BJ (cell line): ENCODE measurements at regions not wholly inside any gene's neighbourhood (a gene's known extent, or its start where the extent isn't known, plus 50 kb on each side); places are given as distances from the start of the nearest gene placed in this dataset.

Experiments
- CTCF ChIA-PET: fragments of 350-600 bp; formaldehyde crosslinking; extraction: SDS; loops from one replicate; lab custom pipeline; 2021; ENCODE audit warnings: antibody characterized with exemption, inconsistent platforms; lab: Yijun Ruan, JAX
- POLR2A ChIA-PET: fragments of 300-600 bp; sonication (Branson Sonifier 250); formaldehyde crosslinking; extraction: SDS; loops from one replicate; lab custom pipeline; 2021; ENCODE audit warnings: antibody characterized with exemption; lab: Charles Lee
- DNase-seq: peaks from one replicate; pipeline ENCODE4 v3.0.0-alpha.2; 2011; ENCODE audit warnings: low read depth
- H3K27me3 ChIP-seq: 2 replicates; pipeline ENCODE4 v1.6.0; 2011; ENCODE audit warnings: low read length; ENCODE audit not compliant: control insufficient read depth, insufficient read depth
- H3K36me3 ChIP-seq: 2 replicates; pipeline ENCODE4 v1.5.1; 2011; ENCODE audit warnings: low read length; ENCODE audit not compliant: control insufficient read depth, insufficient read depth
- H3K4me3 ChIP-seq: 2 replicates; pipeline ENCODE4 v1.5.1; 2011; ENCODE audit warnings: low read depth, mild to moderate bottlenecking, control low read depth, low read length
- TF ChIP-seq, protein P1 (sequence below): IDR thresholded peaks from 2 replicates; pipeline ENCODE4 v1.5.1; 2011; ENCODE audit warnings: low read depth, mild to moderate bottlenecking, control low read depth, inconsistent platforms, low read length, moderate library complexity; ENCODE audit not compliant: insufficient read depth

GRCh38 chr13:83281654-83282053 is 600.6 kb downstream of the SLITRK1 start:
- no peak for DNase-seq
- CTCF ChIA-PET: no interaction called here

GRCh38 chr13:83274679-83275078 is 607.6 kb downstream of the SLITRK1 start:
- CTCF ChIA-PET: no interaction called here
- POLR2A ChIA-PET: no interaction called here
- no peak for DNase-seq
- TF ChIP-seq, protein P1, sequence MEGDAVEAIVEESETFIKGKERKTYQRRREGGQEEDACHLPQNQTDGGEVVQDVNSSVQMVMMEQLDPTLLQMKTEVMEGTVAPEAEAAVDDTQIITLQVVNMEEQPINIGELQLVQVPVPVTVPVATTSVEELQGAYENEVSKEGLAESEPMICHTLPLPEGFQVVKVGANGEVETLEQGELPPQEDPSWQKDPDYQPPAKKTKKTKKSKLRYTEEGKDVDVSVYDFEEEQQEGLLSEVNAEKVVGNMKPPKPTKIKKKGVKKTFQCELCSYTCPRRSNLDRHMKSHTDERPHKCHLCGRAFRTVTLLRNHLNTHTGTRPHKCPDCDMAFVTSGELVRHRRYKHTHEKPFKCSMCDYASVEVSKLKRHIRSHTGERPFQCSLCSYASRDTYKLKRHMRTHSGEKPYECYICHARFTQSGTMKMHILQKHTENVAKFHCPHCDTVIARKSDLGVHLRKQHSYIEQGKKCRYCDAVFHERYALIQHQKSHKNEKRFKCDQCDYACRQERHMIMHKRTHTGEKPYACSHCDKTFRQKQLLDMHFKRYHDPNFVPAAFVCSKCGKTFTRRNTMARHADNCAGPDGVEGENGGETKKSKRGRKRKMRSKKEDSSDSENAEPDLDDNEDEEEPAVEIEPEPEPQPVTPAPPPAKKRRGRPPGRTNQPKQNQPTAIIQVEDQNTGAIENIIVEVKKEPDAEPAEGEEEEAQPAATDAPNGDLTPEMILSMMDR: no peak
- H3K36me3 ChIP-seq: no peaks in the 10 kb centered on the region
- no peaks in the 10 kb centered on the region for H3K27me3 ChIP-seq
- H3K4me3 ChIP-seq: no peak overlapping the region

More at GRCh38 chr13:83281654-83282053, 600.6 kb downstream of the SLITRK1 start:
- Histone ChIP-seq H3K36me3 (no peaks in the 10 kb centered on the region), H3K27me3 (no peaks in the 10 kb centered on the region), H3K4me3 (no peak overlapping the region)
- TF ChIP-seq, protein P1: no peak
- POLR2A ChIA-PET: no interaction called here

DNA sequence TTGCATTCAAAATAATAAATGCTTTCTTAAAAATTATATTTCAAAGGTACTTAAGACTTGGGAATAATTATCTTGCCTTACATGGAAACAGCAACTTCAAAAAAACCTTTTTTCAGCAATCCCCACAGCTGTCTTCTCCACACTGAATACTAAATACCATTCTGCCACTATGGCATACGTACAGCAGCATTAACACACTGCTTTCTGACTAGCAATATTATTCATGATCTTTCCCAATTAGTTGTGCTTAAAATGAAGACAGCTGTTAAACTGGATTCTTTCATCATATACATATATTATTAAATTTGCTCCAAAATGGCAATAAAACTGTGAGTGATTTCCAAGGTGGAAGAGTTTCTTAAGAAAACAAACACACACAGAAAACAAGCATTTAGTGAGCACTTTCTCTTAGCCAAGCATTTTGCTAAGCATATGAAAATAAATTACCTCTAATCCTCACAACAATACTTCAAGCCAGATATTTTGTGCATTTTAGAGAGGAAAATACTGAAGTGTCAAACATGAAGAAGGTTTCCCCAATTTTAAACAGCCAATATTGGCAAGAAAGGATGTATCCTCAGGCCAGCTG is 609.5 kb downstream of the SLITRK1 start:
- Histone ChIP-seq H3K4me3 (no peak overlapping the region), H3K27me3 (no peaks in the 10 kb centered on the region), H3K36me3 (no peaks in the 10 kb centered on the region)
- ChIA-PET CTCF (no interaction called here), POLR2A (no interaction called here)
- TF ChIP-seq, protein P1: no peak
- no peak for DNase-seq

DNA sequence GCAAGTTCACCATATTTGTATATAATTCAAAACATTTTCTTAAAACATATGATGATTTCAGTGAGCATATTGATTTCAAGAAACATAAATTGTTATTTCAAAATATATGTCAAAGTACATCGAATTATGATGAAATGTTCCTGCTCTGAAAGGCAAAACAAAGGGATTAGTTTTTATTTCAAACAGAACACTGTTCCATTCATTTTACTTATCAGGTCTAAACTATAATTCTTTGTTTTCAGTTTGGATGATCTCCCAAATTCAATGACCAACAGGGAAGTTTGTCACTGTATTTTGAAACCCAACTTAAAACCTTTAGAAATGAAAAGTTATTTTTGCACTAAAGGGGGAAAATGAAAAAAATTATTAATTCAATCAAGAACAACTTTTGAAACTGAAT is 610.2 kb downstream of the SLITRK1 start:
- TF ChIP-seq, protein P1: no peak
- no peaks in the 10 kb centered on the region for H3K36me3 ChIP-seq
- no peak for DNase-seq
- H3K27me3 ChIP-seq: no peaks in the 10 kb centered on the region
- H3K4me3 ChIP-seq: no peak overlapping the region
- ChIA-PET CTCF (no interaction called here), POLR2A (no interaction called here)

DNA sequence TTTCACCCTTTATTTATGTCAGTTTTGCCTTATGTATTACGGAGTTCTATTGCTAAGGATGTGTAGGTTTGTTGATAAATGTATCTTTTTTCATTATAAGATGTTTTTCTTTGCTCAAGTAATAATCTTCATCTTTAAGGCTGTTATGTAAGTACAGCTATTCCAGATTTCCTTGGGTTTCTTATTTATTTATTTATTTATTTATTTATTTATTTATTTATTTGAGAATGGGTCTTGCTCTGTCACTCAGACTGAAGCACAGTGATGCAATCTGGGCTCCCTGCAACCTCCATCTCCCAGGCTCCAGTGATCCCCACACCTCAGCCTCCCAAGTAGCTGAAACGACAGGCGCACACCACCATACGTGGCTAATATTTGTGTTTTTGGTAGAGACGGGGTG is 617.0 kb downstream of the SLITRK1 start:
- TF ChIP-seq, protein P1: no peak
- Histone ChIP-seq H3K27me3 (no peaks in the 10 kb centered on the region), H3K36me3 (no peaks in the 10 kb centered on the region), H3K4me3 (no peak overlapping the region)
- ChIA-PET CTCF (interaction anchor here (0.6 kb wide), 1 partner anchor 1059 kb away, joined by 3 read pairs; no protein-coding TSS in a partner anchor), POLR2A (no interaction called here)
- no peak for DNase-seq
